GM21390 (cell line): ENCODE measurements at regions not wholly inside any gene's neighbourhood (a gene's known extent, or its start where the extent isn't known, plus 50 kb on each side); places are given as distances from the start of the nearest gene placed in this dataset.
A peak's percentile ranks its signal among the peaks of the same experiment; 100 is the strongest.

Experiments
- ATAC-seq: cut with Tn5 transposase; IDR thresholded peaks from one replicate; pipeline ENCODE4 v1.9.1; 2021; ENCODE audit not compliant: unreplicated experiment

DNA sequence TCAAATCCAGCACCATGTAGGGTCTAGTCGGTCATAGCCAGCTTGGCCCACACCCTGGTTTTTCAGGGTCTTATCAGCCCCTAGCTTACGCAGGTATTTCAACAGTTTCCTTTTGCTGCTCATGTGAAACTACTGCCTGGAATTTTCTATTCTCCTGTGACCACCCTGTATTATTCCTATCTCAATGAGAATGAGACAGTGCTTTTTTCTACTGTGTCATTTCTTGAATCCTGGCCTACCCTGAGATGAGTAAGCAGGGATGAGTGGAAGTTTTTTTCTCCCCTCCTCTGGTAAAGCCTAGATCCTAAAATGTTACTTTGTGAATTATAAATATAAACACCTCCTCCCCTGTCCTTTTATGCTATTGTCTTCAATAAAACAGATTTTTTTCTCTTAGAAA is 62.7 kb upstream of the ARID2 start:
- no peak for ATAC-seq

DNA sequence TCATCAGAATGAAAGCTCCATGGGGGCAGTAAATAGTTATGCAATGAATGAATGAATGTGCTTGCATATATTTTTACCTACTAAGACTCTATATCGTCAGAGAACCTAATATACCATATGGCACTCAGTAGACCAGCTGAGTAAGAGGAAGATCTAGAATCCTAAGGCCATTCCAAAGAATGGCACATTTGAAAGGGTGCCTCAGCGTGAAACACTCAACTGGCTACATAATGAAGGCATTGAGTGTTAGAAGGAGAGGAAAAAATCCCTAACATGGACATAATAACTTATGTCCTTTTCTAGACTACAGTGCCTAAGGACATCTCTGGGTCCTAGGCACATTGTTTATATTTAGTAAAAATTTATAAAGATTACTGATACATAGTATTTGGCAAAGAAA is 61.7 kb upstream of the ARID2 start:
- no peak for ATAC-seq

DNA sequence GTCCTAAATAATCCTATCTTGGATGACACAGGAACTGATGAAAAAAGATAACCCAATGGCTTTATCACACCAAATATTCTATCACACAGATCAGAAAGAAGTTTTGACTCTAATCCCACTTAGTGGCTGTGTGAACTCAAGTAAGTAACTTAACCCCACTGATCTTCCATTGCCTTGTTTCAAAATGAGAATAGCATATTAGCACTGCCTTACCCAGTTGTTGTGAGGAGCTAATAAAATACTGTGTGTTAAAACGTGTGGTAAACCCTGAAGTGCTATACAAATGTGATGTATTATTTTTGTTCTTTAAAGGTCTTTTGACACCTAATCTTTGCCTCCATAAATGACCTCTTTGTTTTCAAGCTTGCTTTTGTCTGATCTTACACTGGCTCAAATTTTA is 60.9 kb upstream of the ARID2 start:
- ATAC-seq = peak; percentile 24

DNA sequence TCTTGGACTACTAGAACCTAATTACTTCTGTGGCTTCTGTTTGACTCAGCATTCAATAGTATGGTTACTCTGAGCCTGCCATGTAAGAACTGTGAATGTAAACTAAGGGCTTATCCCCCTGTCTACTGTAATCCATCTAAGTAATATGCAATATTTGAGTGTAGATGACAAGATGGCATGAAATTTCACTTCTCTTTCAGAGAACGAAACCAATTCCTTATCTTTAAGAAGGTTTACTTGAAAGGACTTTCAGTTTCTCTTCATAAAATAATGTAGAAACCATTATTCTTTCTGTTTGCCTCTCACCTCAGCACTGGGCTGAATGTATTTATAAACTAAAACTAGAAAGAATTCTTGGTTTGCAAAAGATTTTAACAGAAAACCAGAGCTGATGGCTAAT is 60.4 kb upstream of the ARID2 start:
- ATAC-seq = peak; percentile 88

DNA sequence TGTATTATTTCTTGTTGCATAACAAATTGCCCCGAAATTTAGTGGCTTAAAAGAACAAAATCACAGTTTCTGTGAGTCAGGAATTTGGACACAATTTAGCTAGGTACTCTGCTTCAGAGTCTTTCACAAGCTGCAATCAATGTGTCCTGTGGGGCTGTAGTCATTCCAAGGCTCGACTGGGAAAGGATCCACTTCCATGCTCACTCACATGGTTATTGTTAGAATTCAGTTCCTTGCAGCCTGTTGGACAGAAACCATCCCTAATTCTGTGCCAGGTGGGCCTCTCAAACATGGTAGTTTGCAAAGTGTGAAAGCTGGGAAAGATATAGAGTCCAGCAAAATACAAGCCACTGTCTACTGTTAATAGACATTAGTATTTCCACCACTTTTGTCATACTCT is 59.7 kb upstream of the ARID2 start:
- no peak for ATAC-seq

DNA sequence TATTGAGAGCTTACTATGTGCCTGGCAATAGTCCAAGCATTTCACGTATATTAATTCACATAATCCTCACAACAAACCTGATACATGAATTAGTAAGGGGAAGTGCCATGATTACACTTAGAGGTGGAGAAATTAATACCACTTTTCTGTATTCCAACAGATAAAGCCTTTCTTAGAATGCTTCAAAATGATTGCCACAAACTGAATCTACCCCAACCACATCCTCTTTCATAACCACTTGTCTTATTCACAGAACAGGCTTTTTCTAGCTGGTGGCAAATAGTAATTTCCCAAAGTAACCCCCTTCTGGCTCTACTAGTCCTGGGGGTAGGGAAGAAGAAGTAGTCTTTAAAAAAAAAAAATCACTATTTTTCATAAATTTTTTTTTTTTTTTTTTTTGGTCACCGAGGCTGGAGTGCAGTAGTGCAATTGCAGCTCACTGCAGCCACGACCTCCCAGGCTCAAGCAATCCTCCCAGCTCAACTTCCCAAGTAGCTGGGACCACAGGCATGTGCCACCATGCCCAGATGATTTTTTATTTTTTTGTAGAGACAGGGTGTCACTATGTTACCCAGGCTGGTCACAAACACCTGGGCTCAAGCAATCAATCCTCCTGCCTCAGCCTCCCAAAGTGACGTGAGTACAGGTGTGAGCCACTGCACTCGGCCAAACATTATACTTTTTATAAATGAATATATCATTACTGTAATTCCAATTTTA is 59.0 kb upstream of the ARID2 start:
- peak; percentile 46 for ATAC-seq

DNA sequence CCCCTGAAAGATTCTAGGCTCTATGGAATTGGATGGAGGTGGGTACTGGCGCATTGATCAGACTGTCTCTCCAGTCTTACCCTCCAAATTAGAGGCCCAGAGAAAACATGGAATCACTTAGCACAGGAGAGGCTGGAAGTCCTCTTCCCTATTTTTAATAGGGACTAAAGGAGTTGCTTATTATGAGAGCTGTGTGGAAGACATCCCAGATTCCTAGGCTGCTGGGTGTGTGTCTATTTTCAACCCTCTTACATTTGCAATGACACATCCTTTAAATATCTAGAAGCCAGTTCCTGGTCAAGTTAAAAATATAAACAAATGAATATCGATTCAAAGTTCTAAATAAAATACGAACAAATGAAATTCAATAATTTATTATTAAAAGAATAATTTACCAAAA is 58.3 kb upstream of the ARID2 start:
- no peak for ATAC-seq

DNA sequence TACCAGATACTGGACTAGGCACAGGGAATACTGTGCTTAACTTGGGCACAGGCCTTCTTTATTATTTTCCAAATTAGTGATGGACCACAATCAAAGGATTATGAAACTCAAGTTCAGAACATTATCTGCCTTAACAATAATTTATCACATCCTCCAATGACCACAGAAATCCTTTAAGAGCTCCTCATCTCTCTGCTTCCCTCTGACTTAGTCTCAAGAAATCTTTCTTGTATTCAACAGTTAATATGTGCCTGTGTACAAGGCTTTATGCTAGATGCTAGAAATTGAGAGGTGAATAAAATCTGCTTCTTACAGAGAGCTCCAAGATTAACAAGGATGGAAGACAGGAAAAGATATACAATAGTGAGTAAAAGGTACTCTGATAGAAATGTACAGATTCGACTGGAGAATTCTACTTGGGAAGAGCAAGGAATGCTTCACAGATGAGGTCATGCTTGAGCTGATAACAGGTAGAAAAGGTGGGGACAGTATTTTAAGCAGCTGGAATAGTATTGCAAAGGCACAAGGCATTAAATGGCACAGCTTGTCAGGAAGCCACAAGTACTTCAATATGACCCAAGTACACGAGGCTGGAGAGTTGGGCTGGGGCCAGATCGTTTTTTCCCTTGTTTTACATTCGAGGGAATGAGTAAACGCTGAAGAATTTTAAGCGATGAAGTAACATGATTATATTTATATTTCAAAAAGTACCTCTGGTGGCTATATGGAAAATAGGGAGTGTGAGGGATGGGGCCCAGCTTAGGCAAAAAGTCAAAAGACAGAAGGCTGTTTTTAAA is 55.1 kb upstream of the ARID2 start:
- no peak for ATAC-seq

DNA sequence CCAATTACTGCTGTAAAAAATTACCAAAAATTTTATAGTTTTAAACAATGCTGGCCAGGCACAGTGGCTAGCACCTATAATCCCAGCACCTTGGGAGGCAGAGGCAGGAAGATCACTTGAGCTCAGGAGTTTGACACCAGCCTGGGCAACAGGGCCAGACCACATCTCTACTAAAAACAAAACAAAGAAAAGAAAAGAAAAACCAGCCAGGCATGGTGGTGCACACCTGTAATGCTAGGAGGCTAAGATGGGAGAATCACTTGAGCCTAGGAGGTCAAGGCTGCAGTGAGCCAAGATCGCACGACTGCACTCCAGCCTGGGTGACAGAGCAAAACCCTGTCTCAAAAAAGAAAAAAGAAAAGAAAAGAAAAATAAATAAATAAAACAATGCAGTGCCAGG is 54.0 kb upstream of the ARID2 start:
- no peak for ATAC-seq
